HEK293T (cell line): ENCODE measurements at regions not wholly inside any gene's neighbourhood (a gene's known extent, or its start where the extent isn't known, plus 50 kb on each side); places are given as distances from the start of the nearest gene placed in this dataset.
"Not testable (repeated sequence)": the region's sequence is repeated elsewhere in the genome, so short reads cannot be mapped to it uniquely, and the experiment has no call there.

Experiments used
- CTCF ChIA-PET: fragments of 350-600 bp; formaldehyde crosslinking; extraction: SDS; loops from one replicate; lab custom pipeline; 2021; ENCODE audit warnings: antibody characterized with exemption, inconsistent platforms; lab: Yijun Ruan, JAX
- POLR2A ChIA-PET: fragments of 350-600 bp; formaldehyde crosslinking; extraction: SDS; loops from one replicate; lab custom pipeline; 2020; ENCODE audit warnings: antibody characterized with exemption, inconsistent platforms; lab: Yijun Ruan, JAX
- DNase-seq: peaks from one replicate; pipeline ENCODE4 v3.0.0; 2012; ENCODE audit warnings: mixed read lengths; ENCODE audit errors: extremely low spot score
- ARNT ChIP-seq: fragments of 450-650 bp; IDR thresholded peaks from 2 replicates; pipeline ENCODE4 v1.6.1; 2017; ENCODE audit warnings: mild to moderate bottlenecking
- BHLHE40 ChIP-seq: fragments of 450-650 bp; IDR thresholded peaks from 2 replicates; pipeline ENCODE4 v1.6.1; 2016; ENCODE audit warnings: mild to moderate bottlenecking, moderate library complexity, borderline replicate concordance
- CTBP1 ChIP-seq: fragments of 450-650 bp; IDR thresholded peaks from 2 replicates; pipeline ENCODE4 v1.6.1; 2016; ENCODE audit warnings: borderline replicate concordance
- ELF4 ChIP-seq: fragments of 450-650 bp; IDR thresholded peaks from 2 replicates; pipeline ENCODE4 v1.6.1; 2017; ENCODE audit warnings: antibody characterized with exemption
- FOXA1 ChIP-seq: fragments of 450-650 bp; IDR thresholded peaks from 2 replicates; pipeline ENCODE4 v1.6.1; 2016; ENCODE audit warnings: mild to moderate bottlenecking
- FOXK2 ChIP-seq: fragments of 450-650 bp; IDR thresholded peaks from 2 replicates; pipeline ENCODE4 v1.6.1; 2016; ENCODE audit warnings: mild to moderate bottlenecking
- FOXM1 ChIP-seq: fragments of 450-650 bp; IDR thresholded peaks from 2 replicates; pipeline ENCODE4 v1.6.1; 2017; ENCODE audit warnings: mild to moderate bottlenecking, borderline replicate concordance
- HDGF ChIP-seq: fragments of 450-650 bp; IDR thresholded peaks from 2 replicates; pipeline ENCODE4 v1.6.1; 2017; ENCODE audit warnings: antibody characterized with exemption, borderline replicate concordance
- L3MBTL2 ChIP-seq: fragments of 450-650 bp; conservative IDR thresholded peaks from 2 replicates; pipeline ENCODE4 v1.6.1; 2016; ENCODE audit warnings: mild to moderate bottlenecking
- LEF1 ChIP-seq: fragments of 450-650 bp; IDR thresholded peaks from 2 replicates; pipeline ENCODE4 v1.6.1; 2017; ENCODE audit warnings: mild to moderate bottlenecking, borderline replicate concordance
- NFRKB ChIP-seq: fragments of 450-650 bp; IDR thresholded peaks from 2 replicates; pipeline ENCODE4 v1.6.1; 2016; ENCODE audit warnings: mild to moderate bottlenecking, moderate library complexity
- SP1 ChIP-seq: fragments of 450-650 bp; IDR thresholded peaks from 2 replicates; pipeline ENCODE4 v1.6.1; 2017
- SUZ12 ChIP-seq: fragments of 450-650 bp; IDR thresholded peaks from 2 replicates; pipeline ENCODE4 v1.6.1; 2016; ENCODE audit warnings: mild to moderate bottlenecking
- TARDBP ChIP-seq: fragments of 450-650 bp; IDR thresholded peaks from 2 replicates; pipeline ENCODE4 v1.6.1; 2016
- ZNF384 ChIP-seq: fragments of 450-650 bp; IDR thresholded peaks from 2 replicates; pipeline ENCODE4 v1.6.1; 2016
- TF ChIP-seq, protein P1 (sequence below): fragments of 450-650 bp; IDR thresholded peaks from 2 replicates; pipeline ENCODE4 v1.6.1; 2016

DNA sequence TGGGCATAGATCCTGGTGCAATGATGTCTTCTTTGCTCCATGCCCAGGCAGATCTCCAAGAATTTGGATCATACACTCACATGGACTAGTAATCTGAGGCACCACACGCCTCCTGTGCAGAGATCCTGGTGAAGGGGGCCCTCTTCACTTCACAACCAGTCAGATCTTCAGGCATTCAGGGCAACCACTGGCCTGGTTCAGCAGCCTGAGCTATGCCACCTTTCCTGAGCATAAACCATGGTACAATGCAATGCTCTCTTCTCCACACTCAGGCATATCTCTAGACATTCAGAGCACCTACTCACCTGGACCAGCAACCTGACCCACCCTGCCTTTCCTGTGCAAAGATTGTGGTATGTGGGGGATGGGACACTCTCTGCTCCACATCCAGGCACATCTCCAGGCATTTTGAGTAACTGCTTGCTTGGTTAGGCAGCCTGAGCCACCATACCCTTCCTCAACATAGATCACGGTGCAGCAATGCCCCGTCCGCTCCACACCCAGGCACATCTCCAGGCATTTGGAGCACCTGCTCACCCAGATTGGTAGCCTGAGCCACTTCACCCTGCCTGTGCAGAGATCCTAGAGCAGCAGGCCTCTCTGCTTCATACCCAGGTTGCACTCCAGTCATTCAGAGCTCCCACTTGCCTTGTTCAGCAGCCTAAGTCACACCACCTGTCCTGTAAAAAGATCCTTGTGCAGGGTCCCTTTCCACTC lies 532.2 kb upstream of the STEAP1 start:
- no peak for TF ChIP-seq HDGF
- TF ChIP-seq ELF4, result no peak
- TF ChIP-seq LEF1, result no peak
- TF ChIP-seq SP1, result no peak
- TF ChIP-seq BHLHE40, result no peak
- no peak for TF ChIP-seq SUZ12
- no peak for TF ChIP-seq NFRKB
- TF ChIP-seq CTBP1, result no peak
- ChIA-PET CTCF (interaction anchor here (1.0 kb wide), 1 partner anchor 9 kb away, joined by 8 read pairs; no protein-coding TSS in a partner anchor), POLR2A (no interaction called here)
- no peak for DNase-seq

DNA sequence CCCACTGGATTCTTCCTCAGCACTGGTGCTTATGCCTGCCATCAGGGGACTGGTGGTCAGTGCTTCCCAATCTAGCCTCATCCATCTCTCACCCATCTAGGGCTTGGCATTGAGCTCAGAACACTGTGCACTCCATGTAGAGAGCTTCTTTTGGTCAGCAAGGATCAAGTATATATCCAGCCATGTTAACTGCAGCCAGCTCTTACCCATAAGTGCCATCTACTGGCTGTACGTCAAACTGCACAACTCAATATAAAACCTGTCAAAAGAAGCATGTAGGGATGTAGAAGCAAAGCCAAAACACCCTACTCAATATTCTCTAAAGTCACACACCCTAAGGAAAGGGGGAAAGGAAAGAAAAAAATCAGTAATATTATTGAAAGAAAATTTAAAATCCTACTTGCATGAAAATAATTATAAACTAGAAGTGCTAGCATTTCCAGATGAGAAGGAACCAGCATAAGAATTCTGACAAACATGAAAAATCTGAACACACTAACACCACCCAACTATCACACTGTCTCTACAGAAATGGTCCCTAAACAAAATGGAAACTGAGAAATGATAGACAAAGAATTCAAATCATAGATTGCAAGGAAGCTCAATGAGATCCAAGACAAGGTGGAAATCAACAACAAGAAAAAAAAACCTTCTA lies 531.1 kb upstream of the STEAP1 start:
- TF ChIP-seq, protein P1, sequence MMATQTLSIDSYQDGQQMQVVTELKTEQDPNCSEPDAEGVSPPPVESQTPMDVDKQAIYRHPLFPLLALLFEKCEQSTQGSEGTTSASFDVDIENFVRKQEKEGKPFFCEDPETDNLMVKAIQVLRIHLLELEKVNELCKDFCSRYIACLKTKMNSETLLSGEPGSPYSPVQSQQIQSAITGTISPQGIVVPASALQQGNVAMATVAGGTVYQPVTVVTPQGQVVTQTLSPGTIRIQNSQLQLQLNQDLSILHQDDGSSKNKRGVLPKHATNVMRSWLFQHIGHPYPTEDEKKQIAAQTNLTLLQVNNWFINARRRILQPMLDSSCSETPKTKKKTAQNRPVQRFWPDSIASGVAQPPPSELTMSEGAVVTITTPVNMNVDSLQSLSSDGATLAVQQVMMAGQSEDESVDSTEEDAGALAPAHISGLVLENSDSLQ, result no peak
- POLR2A ChIA-PET, result no interaction called here
- peak; percentile 36 for DNase-seq
- CTCF ChIA-PET, result interaction anchor here (0.9 to 1.0 kb wide), 2 partner anchors 10 to 315 kb away, joined by 4 to 8 read pairs; no protein-coding TSS in a partner anchor

DNA sequence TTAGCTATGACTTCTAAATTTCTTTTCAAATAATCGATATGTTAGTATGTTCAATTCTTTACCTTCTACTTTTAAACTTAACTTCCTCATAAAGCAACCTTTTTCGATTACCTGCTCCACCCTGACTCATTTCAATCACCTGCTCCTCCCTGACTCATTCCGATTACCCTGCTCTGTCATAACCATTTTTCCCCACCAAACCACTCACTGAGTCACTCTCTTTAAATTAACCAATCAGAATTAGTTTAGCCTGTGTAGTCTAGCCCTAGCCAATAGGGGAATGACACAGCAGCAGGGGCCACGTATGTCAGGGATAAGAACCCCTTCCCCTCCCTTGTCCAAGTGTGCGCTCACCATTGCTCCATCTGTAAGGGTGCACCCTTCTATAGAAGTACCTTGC lies 530.1 kb upstream of the STEAP1 start:
- DNase-seq, CTCF ChIA-PET, POLR2A ChIA-PET: not testable (repeated sequence)

DNA sequence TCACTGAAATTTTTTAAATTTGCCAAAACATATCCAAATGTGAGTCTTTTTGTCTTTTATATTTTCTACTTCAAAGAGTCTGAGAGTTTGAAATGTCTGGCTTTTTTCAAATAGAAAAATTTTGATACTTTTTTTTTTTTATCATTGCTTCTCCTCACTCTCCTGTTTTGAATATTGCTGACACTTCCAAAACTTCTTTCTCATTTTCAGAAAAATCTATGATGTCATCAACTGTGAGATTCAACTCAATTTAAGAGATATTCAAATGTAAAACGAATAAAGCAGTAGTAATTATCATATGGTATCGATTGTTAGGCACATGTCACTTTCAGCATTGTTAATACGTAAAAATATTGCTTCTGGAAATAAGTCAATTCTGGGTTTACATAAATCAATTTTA lies 505.8 kb upstream of the STEAP1 start:
- CTCF ChIA-PET, result no interaction called here
- no peak for DNase-seq
- POLR2A ChIA-PET, result no interaction called here
- TF ChIP-seq LEF1 (no peak), ELF4 (no peak), BHLHE40 (no peak), TARDBP (no peak), FOXM1 (no peak), NFRKB (no peak), SUZ12 (no peak), L3MBTL2 (no peak), SP1 (no peak), FOXA1 (no peak)
- TF ChIP-seq, protein P1, result no peak

DNA sequence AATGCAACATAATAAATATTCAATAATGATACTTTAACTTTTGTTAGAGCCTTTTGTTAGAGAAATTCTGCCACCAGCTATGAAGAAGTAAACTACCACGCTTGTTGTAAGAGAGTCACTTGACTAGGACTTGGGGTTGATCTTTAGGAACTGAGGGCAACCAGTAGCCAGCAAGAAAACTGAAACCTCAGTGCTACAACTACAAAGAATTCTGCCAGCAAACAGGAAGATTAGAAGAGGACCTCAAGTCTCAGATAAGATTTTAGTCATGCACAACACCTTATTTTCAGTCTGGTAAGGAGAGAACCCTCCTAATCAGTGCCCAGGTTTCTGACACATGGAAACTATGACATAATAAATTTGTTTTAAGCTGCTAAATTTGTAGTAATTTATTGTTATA lies 498.3 kb upstream of the STEAP1 start:
- DNase-seq, result no peak
- ChIA-PET CTCF (no interaction called here), POLR2A (no interaction called here)
- TF ChIP-seq HDGF (no peak), ZNF384 (no peak), TARDBP (no peak), ARNT (no peak), BHLHE40 (no peak), FOXK2 (no peak), L3MBTL2 (no peak), FOXM1 (no peak), NFRKB (no peak), FOXA1 (no peak), LEF1 (no peak), ELF4 (no peak), SUZ12 (no peak), CTBP1 (no peak), SP1 (no peak)
- TF ChIP-seq, protein P1, result no peak

DNA sequence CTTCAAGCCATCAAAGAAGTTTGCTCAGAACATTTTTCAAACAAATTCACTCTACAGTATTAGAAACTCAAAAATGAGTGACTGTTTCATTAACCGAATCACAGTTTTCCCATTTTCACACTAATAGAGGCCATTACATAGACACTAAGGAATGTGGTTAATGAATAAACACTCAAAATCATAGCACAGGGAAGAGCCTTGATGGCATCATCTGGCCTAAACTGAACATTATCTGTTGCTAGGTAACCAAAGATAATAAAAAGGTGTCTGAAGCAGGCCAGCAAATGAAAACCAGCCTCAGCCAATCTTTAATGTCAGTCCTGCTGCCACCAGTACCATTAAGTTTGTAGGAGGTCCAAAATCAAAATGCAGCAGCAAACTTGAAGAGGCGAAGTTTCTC lies 492.4 kb upstream of the STEAP1 start:
- ChIA-PET CTCF (no interaction called here), POLR2A (no interaction called here)
- TF ChIP-seq NFRKB (no peak), HDGF (no peak), LEF1 (no peak), FOXM1 (no peak), FOXA1 (no peak)
- no peak for DNase-seq

DNA sequence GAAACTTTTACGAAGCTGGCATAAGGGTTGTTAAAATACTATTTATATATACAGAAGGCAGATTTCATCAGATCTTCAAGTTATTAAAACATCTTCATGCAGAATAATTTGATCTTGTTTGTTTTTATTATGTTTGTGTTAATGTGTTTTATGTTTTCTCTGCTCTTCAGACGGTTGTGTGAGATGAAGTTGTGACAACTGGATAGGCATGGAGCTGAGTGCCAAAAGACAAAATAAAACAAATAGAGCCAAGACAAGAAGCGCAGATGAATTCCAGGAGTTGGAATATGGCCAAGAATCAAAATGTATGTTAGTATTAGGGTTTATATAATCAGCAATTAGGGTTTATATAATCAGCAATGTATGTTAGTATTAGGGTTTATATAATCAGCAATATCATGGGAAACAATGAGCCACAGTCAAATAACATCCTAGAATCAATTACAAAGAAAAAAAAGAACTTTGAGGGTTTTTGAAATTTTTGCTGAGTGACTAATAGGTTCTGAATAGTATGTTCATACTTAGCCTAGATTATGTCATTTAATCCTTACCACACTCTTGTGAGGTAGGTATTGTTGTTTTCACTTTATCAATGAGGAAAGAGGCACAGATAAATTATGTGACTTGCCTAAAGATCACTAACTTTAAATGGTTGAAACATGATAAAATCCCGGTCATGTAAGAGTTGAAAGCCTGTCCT lies 488.0 kb upstream of the STEAP1 start:
- ChIA-PET CTCF (no interaction called here), POLR2A (no interaction called here)
- DNase-seq, result no peak
- TF ChIP-seq HDGF (no peak), ARNT (no peak), SUZ12 (no peak), FOXM1 (no peak), LEF1 (no peak), CTBP1 (no peak), ZNF384 (no peak), L3MBTL2 (no peak), SP1 (no peak), FOXK2 (no peak), NFRKB (no peak), ELF4 (no peak), TARDBP (no peak), BHLHE40 (no peak), FOXA1 (no peak)
- TF ChIP-seq, protein P1, result no peak
